GM18519 (cell line): ENCODE measurements at regions not wholly inside any gene's neighbourhood (a gene's known extent, or its start where the extent isn't known, plus 50 kb on each side); places are given as distances from the start of the nearest gene placed in this dataset.

Experiments used
- ATAC-seq: cut with Tn5 transposase; IDR thresholded peaks from one replicate; pipeline ENCODE4 v1.9.1; 2021; ENCODE audit warnings: mild to moderate bottlenecking, moderate library complexity; ENCODE audit not compliant: unreplicated experiment, low FRiP score

GRCh38 chr3:88209356-88209755 is 59.6 kb downstream of the C3orf38 start:
- no peak for ATAC-seq

- ATAC-seq = no peak
Measured at GRCh38 chr3:88211096-88211890, 61.5 kb downstream of the C3orf38 start.

DNA sequence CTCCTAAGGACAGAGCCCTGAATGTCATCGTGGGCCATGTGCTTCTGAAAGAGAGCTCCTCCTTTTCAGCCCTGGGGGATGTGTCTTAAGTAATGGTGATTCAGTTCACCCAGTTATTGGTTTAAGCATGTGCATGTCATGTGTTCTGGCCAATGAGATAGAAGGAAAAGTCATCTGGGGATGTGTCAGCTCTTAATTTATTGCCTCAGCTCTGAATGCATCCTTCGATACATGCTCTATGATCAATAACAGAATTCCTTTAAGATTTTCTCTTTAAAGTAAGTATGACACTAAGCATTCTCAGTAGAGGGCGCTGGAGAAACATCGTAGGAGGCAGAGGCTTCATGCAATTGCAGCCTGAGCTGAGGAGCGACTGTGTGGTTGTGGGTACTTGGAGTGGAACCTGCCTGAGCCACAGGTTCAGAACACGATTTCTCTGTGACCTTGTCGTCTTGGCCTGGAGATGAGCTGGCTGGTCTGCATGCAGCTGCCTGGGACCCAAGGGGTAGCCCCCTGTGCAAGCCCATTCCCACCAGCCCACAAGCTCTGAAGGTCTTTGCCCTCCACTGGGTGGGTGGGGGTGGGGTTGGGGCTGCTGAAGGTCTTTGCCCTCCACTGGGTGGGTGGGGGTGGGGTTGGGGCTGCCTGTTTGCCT is 69.5 kb downstream of the C3orf38 start:
- ATAC-seq = peak; percentile 91

DNA sequence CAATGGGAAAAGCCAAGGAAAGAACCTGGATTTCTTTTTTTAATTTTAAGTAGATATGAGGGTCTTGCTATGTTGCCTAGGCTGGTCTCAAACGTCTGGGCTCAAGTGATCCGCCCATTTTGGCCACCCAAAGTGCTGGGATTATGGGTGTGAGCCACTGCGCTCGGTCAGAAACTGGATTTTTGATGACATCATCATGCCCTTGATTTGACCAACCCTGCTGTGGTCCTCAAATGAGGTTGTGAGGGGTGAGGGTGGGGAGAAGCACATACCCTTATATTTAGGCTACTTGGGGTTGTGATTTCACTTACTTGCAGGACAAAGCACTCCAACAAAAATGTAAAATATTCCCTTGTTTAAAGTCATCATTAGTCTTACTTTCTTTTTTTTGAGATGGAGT is 70.4 kb downstream of the C3orf38 start:
- no peak for ATAC-seq

- ATAC-seq = no peak
Measured at GRCh38 chr3:88221726-88222125, 72.0 kb downstream of the C3orf38 start.

DNA sequence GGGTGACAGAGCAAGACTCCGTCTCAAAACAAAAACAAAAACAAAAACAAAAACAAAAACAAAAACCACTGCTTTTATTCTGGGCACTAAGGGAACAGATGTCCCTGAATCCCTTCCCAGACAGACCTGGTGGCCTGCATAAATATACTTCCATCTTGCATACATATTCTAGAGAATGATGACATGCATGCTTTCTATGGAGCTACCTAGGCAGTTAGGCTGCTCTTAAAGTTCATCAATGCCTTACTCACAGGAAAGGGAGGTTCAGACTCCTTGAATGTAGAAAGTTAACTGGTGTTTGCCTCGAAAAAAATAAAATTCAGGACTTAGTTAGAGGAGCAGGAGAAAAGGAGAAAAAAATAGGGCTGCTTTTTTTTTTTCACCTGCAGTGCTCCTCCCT is 72.6 kb downstream of the C3orf38 start:
- ATAC-seq = no peak

DNA sequence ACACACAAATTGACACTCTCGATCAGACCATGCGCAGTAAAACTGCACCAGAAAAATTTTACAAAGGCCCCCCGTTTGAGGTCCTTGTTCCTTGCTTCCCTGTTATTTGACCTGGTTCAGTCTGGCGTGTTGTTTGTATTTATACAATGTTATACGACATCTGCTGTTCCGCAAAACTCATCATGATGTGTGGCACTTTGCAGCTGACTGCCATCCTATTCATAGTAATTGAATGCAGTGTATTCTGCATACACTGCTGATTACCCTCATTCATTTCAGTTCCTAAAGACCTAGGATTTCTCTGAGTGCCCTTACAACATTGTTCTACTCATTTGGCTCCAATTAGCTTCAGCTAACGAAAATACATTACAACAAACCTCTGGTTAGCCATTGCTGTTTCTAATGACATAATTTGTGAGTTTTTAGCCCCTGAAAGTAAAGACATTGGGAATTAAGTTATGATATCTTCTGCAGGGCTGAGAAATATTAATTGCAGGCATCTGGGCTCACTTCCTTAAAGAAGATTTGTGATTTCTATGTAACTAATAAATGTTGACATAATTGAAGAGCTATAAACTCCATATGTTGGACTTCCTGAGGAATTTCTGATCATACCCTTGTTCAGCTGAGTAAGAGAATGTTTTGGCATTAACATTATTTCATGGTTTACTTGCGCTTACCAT is 75.7 kb downstream of the C3orf38 start:
- no peak for ATAC-seq

DNA sequence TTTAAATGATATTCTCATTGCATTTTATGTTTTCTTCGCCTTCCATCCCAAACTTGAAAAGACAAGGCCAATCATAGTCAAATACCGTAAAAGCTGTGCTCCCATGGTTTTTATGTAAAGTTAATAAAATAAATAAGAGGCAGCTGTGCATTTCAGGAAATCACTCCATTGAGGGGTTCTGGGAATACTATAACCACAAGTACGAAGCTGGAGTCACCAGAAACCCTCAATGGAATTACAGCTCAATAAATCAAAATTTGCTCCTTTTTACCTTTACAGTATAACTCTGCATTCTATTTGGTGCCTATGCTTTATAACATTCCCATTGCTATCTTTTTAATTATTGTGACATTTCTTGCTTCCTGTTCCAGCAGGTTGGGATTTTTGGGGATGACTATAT is 77.2 kb downstream of the C3orf38 start:
- ATAC-seq = no peak

GRCh38 chr3:88230638-88231037 is 80.9 kb downstream of the C3orf38 start:
- ATAC-seq = no peak

GRCh38 chr3:88231207-88231606 is 81.4 kb downstream of the C3orf38 start:
- no peak for ATAC-seq

GRCh38 chr3:88231632-88232031 is 81.9 kb downstream of the C3orf38 start:
- ATAC-seq = no peak

- no peak for ATAC-seq
Measured at GRCh38 chr3:88235102-88235501, 85.3 kb downstream of the C3orf38 start.

DNA sequence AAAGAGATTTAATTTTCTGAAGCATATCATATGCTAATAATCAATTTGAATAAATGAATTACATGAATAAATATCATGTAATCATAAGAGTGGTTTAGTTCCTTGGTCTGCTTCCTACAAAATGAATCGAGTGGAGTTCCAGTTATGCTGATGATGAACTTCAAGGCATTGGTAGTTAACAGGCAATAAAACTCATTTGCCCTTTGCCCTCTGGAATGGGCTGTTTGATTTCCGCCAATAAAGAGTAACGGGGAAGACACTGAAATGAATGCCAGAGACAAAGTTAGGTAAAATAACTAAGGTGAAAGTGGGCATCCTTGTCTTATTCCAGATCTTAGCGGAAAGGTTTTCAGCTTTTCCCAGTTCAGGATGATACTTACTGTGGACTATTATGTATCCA is 90.1 kb downstream of the C3orf38 start:
- ATAC-seq = no peak

DNA sequence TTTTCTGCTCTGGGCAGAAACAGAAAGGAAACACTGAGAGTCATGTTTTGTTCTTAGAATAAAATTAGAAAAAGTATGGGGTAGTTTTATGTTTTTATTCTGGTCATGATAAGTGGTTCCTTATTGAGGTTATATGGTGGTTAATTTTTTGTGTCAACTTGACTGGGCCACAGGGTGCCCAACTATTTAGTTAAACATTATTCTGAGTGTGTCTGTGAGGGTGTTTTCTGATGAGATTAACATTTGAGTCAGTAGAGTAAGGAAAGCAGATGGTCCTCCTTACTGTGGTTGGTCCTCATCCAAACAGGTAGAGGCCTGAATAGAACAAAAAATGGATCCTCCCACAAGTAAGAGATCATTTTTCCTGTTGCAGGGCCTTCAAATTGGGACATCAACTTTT is 98.9 kb downstream of the C3orf38 start:
- no peak for ATAC-seq

- ATAC-seq = no peak
Measured at GRCh38 chr3:88259045-88259444, 109.3 kb downstream of the C3orf38 start.

GRCh38 chr3:88262527-88262926 is 112.8 kb downstream of the C3orf38 start:
- no peak for ATAC-seq

DNA sequence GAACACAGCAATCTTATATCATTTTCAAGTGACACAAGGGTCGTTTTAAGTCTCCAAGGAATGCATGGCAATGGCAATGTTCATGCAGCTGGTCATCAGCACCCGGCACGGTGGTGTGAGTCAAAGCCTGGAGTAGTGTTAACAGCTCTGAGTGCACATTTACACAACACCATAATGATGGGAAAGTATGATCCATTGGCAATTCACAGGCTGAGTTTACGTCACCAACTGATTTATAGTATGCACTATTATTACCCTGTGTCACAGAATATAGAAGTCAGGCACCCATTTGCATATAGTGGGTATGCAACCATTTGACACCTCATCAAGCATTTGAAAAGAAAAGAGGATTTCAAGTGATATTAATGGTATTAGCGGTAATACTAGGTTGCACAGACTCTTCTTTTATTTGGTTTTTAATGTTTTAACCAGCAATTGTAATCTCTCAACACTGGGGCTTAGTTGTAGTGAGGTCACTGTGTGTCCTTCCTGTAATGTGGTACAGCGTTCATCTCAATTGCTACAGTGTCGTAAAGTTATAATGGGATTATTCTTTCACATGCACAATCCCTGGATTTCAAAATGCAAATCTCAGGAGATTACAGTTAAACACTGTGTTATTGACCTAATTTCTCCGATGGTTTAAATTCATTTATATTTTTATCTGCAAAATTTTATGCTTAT is 113.8 kb downstream of the C3orf38 start:
- ATAC-seq = no peak

DNA sequence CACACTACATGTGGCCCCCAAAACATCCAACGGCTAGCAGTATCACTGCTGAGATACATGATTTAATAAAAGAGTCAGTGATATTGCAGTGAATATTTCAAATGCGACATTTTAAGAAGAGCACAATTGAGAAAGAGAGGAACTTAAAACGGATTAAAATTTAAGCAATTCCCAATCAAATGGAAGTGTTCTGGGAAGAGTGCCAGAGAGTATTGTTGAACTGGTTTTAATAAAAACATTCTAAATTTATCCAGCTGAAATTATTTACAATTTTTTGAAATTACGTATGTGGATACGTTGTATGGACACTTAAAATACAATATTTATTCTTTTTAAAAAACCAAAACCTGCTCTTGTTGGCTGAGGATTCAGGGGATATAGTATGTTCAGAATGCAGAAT is 117.7 kb downstream of the C3orf38 start:
- no peak for ATAC-seq

GRCh38 chr3:88267847-88268246 is 118.1 kb downstream of the C3orf38 start:
- no peak for ATAC-seq

DNA sequence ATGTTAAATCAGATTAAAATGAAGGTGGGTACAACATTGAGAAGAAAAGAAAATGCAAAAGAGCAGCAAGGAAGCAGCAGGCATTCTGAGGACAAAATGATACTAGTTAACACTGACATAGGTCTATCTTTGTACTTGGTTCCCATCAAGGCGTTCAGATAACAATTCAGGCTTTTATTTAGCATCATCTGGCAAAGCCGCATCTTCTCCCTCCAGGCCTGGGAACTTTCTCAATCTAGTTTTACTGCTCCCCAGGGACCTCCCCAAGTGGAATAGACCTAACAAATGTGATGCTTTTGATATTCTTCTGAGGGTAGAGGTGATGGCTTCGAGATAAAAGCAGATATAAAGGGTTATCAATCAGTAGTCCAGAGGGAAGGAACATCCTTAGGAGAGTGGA is 130.6 kb downstream of the C3orf38 start:
- no peak for ATAC-seq
